ENCODE measurements at regions not wholly inside any gene's neighbourhood (a gene's known extent, or its start where the extent isn't known, plus 50 kb on each side); places are given as distances from the start of the nearest gene placed in this dataset.

- Histone ChIP-seq H3K27me3 (ENCODE audit: control insufficient read depth, insufficient read depth, low read length) (no peaks in the 10 kb centered on the region), H3K9ac (no peak overlapping the region), H3K4me3 (ENCODE audit: low read depth, low read length) (no peak overlapping the region), H2AFZ (no peak overlapping the region), H3K4me1 (no peaks in the 10 kb centered on the region), H3K36me3 (ENCODE audit: control insufficient read depth, insufficient read depth, low read length) (no peaks in the 10 kb centered on the region), H3K9me3 (ENCODE audit: control insufficient read depth, low read length) (no peaks in the 10 kb centered on the region), H3K4me2 (ENCODE audit: low read length) (no peak overlapping the region), H3K27ac (no peak overlapping the region), H3K79me2 (no peaks in the 10 kb centered on the region)
- TF ChIP-seq CTCF (IDR thresholded peaks at IDR 0.05): no peak
These were observed 489.9 kb downstream of the BCL11B start for GRCh38 chr14:98782062-98782461.

GRCh38 chr14:98785578-98785977 is 486.4 kb downstream of the BCL11B start:
- no peak overlapping the region for H3K27ac ChIP-seq

GRCh38 chr14:98786456-98786855 is 485.5 kb downstream of the BCL11B start:
- no peaks in the 10 kb centered on the region for H3K36me3 ChIP-seq (ENCODE audit: control insufficient read depth, insufficient read depth, low read length)
- no peaks in the 10 kb centered on the region for H3K9me3 ChIP-seq (ENCODE audit: control insufficient read depth, low read length)
- H3K4me3 ChIP-seq (ENCODE audit: low read depth, low read length): no peak overlapping the region
- no peak overlapping the region for H2AFZ ChIP-seq
- no peak overlapping the region for H3K9ac ChIP-seq
- TF ChIP-seq CTCF (IDR thresholded peaks at IDR 0.05): no peak
- H3K27me3 ChIP-seq (ENCODE audit: control insufficient read depth, insufficient read depth, low read length): no peaks in the 10 kb centered on the region
- H3K27ac ChIP-seq: no peak overlapping the region
- H3K4me1 ChIP-seq: no peaks in the 10 kb centered on the region
- H3K79me2 ChIP-seq: no peaks in the 10 kb centered on the region
- H3K4me2 ChIP-seq (ENCODE audit: low read length): no peak overlapping the region

More at GRCh38 chr14:98785578-98785977, 486.4 kb downstream of the BCL11B start:
- Histone ChIP-seq H3K4me1 (no peaks in the 10 kb centered on the region), H3K9ac (no peak overlapping the region), H3K9me3 (ENCODE audit: control insufficient read depth, low read length) (no peaks in the 10 kb centered on the region), H3K4me3 (ENCODE audit: low read depth, low read length) (no peak overlapping the region), H3K27me3 (ENCODE audit: control insufficient read depth, insufficient read depth, low read length) (no peaks in the 10 kb centered on the region), H2AFZ (no peak overlapping the region), H3K79me2 (no peaks in the 10 kb centered on the region), H3K4me2 (ENCODE audit: low read length) (no peak overlapping the region), H3K36me3 (ENCODE audit: control insufficient read depth, insufficient read depth, low read length) (no peaks in the 10 kb centered on the region)
- no peak for TF ChIP-seq CTCF (IDR thresholded peaks at IDR 0.05)

GRCh38 chr14:98791661-98792060 is 480.3 kb downstream of the BCL11B start:
- no peak overlapping the region for H3K4me2 ChIP-seq (ENCODE audit: low read length)
- no peaks in the 10 kb centered on the region for H3K27me3 ChIP-seq (ENCODE audit: control insufficient read depth, insufficient read depth, low read length)
- H3K4me1 ChIP-seq: no peaks in the 10 kb centered on the region
- no peak overlapping the region for H3K4me3 ChIP-seq (ENCODE audit: low read depth, low read length)
- TF ChIP-seq CTCF (IDR thresholded peaks at IDR 0.05): no peak
- H3K36me3 ChIP-seq (ENCODE audit: control insufficient read depth, insufficient read depth, low read length): no peaks in the 10 kb centered on the region
- H3K9ac ChIP-seq: no peak overlapping the region
- no peak overlapping the region for H3K27ac ChIP-seq
- H2AFZ ChIP-seq: no peak overlapping the region
- H3K79me2 ChIP-seq: no peaks in the 10 kb centered on the region
- no peaks in the 10 kb centered on the region for H3K9me3 ChIP-seq (ENCODE audit: control insufficient read depth, low read length)

- no peaks in the 10 kb centered on the region for H3K27me3 ChIP-seq (ENCODE audit: control insufficient read depth, insufficient read depth, low read length)
- no peaks in the 10 kb centered on the region for H3K79me2 ChIP-seq
- no peak for TF ChIP-seq CTCF (IDR thresholded peaks at IDR 0.05)
- no peak overlapping the region for H3K4me3 ChIP-seq (ENCODE audit: low read depth, low read length)
- H2AFZ ChIP-seq: no peak overlapping the region
- no peaks in the 10 kb centered on the region for H3K36me3 ChIP-seq (ENCODE audit: control insufficient read depth, insufficient read depth, low read length)
- H3K4me1 ChIP-seq: no peaks in the 10 kb centered on the region
- no peaks in the 10 kb centered on the region for H3K9me3 ChIP-seq (ENCODE audit: control insufficient read depth, low read length)
- H3K4me2 ChIP-seq (ENCODE audit: low read length): no peak overlapping the region
- no peak overlapping the region for H3K9ac ChIP-seq
- no peak overlapping the region for H3K27ac ChIP-seq
These were observed 479.8 kb downstream of the BCL11B start for GRCh38 chr14:98792171-98792570.
